AG10803 (cell line): ENCODE measurements at regions not wholly inside any gene's neighbourhood (a gene's known extent, or its start where the extent isn't known, plus 50 kb on each side); places are given as distances from the start of the nearest gene placed in this dataset.

Source experiments
- DNase-seq: peaks from one replicate; pipeline ENCODE4 v3.0.0; 2010; ENCODE audit warnings: low read depth
- H3K4me3 ChIP-seq: 2 replicates; pipeline ENCODE4 v1.5.1; 2011; ENCODE audit warnings: mild to moderate bottlenecking, low read length, control low read depth
- CTCF ChIP-seq: conservative IDR thresholded peaks from 2 replicates; pipeline ENCODE4 v1.5.1; 2011; ENCODE audit warnings: mild to moderate bottlenecking, low read length, control low read depth, inconsistent platforms

- TF ChIP-seq CTCF = no peak
- H3K4me3 ChIP-seq = no peak overlapping the region
- no peak for DNase-seq
Measured at GRCh38 chr20:39554341-39554740, 592.2 kb downstream of the DHX35 start.

GRCh38 chr20:39553120-39553519 lies 591.0 kb downstream of the DHX35 start:
- no peak for TF ChIP-seq CTCF
- DNase-seq = no peak
- no peak overlapping the region for H3K4me3 ChIP-seq

GRCh38 chr20:39549733-39550132 lies 587.6 kb downstream of the DHX35 start:
- no peak overlapping the region for H3K4me3 ChIP-seq
- no peak for DNase-seq
- TF ChIP-seq CTCF = no peak

- no peak for TF ChIP-seq CTCF
- no peak overlapping the region for H3K4me3 ChIP-seq
- no peak for DNase-seq
Measured at GRCh38 chr20:39547546-39548408, 585.6 kb downstream of the DHX35 start.

- no peak for TF ChIP-seq CTCF
Measured at GRCh38 chr20:39541136-39541803, 579.1 kb downstream of the DHX35 start.

GRCh38 chr20:39538317-39538716 lies 576.2 kb downstream of the DHX35 start:
- TF ChIP-seq CTCF = no peak

More at GRCh38 chr20:39541136-39541803, 579.1 kb downstream of the DHX35 start:
- no peak overlapping the region for H3K4me3 ChIP-seq
- DNase-seq = no peak

GRCh38 chr20:39535301-39535700 lies 573.2 kb downstream of the DHX35 start:
- TF ChIP-seq CTCF = no peak
- no peak overlapping the region for H3K4me3 ChIP-seq
- no peak for DNase-seq

More at GRCh38 chr20:39538317-39538716, 576.2 kb downstream of the DHX35 start:
- no peak overlapping the region for H3K4me3 ChIP-seq
- no peak for DNase-seq
